DMS53 (cell line): ENCODE measurements at regions not wholly inside any gene's neighbourhood (a gene's known extent, or its start where the extent isn't known, plus 50 kb on each side); places are given as distances from the start of the nearest gene placed in this dataset.

Experiments
- DNase-seq: peaks from one replicate; lab custom pipeline; 2025; lab: John Stamatoyannopoulos, UW

GRCh38 chr1:221878134-221878533 lies 136.2 kb upstream of the DUSP10 start:
- DNase-seq = no peak

DNA sequence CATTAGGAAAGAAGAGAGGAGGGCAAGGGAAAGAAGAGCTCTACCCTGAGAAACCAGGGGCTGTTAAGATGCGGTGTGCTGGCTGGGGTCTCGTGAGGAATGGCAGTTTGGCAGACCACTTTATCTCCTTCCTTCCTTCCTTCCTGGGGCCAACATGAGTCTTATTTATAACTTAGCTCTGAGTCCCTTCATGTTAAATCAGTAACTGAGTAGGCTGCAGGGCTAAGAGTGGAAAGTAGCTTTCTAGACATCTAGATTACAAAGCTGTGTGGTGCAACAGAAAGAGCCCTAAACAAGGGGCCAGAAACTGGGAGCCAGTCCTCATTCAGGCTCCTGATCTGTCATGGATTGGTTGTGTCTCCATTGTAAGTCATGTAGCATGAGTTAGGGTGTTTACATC lies 135.4 kb upstream of the DUSP10 start:
- DNase-seq = no peak

- DNase-seq = no peak
Measured at GRCh38 chr1:221875004-221875330, 133.1 kb upstream of the DUSP10 start.

- DNase-seq = no peak
Measured at GRCh38 chr1:221874285-221875003, 132.6 kb upstream of the DUSP10 start.

- no peak for DNase-seq
Measured at GRCh38 chr1:221873673-221874072, 131.8 kb upstream of the DUSP10 start.

DNA sequence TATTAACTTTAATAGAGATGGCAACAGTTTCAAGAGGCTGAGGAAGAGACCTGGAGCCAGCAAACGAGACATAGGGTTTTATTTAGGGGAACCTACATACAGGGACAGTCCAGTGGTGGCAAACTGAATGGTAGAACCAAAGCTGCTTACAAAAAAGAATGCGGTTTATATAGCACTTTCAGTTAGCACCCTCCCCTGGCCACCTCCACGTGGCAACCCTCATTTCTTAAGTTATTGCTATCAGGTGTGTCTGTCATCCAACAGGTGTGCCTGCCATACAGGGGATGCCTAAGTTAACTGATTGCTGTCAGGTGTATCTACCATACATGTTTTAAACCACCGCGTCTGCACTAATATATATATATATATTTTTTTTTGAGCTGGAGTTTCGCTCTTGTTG lies 129.2 kb upstream of the DUSP10 start:
- DNase-seq = no peak

DNA sequence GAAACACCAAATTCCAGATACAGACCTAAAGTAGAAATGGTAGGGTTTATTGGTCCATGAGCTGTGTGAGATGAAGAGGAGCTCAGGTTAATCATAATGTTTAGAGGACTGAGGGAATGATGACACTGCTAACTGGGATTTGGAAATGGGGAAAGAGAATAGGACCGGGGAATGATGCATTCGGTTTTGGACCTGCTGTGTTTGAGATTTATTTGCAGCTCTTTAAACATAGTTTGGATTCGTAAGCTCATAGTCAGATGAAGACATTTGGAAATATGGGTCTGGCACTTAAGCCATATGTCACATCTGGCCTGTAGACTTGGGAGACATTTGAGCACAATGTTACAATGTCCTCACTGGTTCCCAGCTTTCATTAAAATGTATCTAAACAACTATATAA lies 127.9 kb upstream of the DUSP10 start:
- DNase-seq = no peak

GRCh38 chr1:221868593-221869303 lies 126.9 kb upstream of the DUSP10 start:
- peak; percentile 86 for DNase-seq

DNA sequence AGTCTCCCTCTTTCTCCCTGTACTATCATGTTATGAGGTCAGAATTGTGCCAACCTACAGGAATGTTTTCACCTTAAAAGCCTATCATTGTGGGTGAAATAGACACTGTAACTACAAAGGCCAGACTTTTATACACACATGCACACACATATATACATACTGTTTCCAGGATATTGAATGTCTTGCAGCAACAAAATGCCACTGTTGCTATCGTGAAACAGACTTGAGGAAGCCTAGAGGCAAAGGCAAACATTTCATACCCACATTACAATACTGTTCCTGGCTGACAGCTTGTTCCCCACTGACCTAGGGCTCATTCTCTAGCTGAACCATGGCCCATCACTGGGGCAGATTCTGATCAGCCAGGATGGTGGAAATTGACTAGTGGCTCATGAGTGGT lies 125.1 kb upstream of the DUSP10 start:
- DNase-seq = peak; percentile 44

- no peak for DNase-seq
Measured at GRCh38 chr1:221865808-221866207, 123.9 kb upstream of the DUSP10 start.

DNA sequence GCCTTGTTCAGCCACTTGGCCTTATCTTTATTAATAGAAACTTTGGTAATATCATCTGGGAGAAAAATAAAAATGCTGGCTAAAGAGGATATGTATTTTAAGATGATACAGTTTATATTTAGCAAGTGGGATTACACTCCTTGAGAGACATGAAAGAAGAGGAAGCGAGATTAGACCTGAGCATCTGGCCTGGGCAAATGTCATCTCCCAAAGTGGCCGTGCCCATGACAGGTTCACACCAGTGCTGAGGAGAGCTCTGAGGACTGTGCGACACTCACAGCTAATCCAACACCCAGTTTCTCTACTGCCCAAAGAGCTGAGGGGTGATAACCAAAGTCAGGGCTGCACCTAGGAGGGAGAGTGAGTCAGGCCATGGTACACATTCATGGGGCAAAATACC lies 121.7 kb upstream of the DUSP10 start:
- DNase-seq = no peak

- no peak for DNase-seq
Measured at GRCh38 chr1:221862971-221863370, 121.1 kb upstream of the DUSP10 start.

DNA sequence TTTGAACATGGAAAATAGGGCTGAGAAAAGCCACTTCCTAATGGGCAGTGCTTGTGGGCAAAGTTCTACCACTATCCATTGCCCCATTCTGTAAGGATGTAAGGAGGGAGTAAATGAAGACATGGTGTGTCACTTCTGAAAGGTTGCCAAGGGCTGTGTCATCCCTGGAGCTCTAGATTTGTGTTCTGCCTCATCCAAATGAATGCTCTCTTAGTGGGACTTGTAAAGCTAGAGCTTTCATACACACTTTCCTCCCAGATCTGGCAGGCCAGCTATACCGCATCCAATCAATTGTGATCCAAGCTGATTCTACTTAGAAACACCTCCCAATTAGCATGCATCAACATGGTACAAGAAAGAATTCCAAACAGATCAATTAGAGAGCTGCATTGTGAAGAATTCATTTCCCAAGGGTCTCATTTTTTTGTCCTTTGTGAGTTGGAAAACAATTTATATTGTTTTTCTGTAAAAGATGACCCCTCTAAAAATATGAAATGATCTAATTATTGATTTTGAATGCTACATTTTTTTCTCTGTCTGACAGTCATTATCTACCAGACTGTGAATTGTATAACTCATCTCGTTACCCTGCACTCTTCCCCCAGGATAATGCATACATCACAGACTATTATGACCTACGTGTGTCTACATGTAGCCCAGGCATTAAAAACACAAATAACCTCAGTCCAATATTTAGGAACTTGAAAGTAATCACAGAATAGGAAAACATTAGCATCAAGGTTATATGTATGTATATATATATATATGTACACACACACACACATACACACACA lies 117.1 kb upstream of the DUSP10 start:
- DNase-seq = no peak

DNA sequence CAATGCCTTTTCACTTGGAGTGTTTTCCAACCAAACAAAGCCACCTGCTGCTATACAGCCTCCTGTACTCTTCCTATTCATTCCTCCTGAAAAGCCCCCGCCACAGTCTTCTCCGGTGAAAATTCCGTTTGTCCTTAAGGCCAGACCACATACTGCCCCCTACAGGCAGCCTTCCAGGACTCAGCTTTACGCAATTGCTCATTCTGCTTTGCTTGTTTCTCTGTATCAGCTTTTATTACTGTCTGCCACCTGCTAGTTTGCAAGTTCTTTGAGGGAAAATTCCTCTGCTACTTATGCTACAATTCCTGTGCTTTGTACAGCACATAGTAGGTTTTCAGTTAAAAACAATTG lies 115.2 kb upstream of the DUSP10 start:
- DNase-seq = peak; percentile 68

GRCh38 chr1:221856228-221857093 lies 114.6 kb upstream of the DUSP10 start:
- DNase-seq = peak; percentile 72

GRCh38 chr1:221855156-221855555 lies 113.3 kb upstream of the DUSP10 start:
- DNase-seq = no peak

- DNase-seq = no peak
Measured at GRCh38 chr1:221851336-221851735, 109.4 kb upstream of the DUSP10 start.

- no peak for DNase-seq
Measured at GRCh38 chr1:221850470-221851187, 108.7 kb upstream of the DUSP10 start.

DNA sequence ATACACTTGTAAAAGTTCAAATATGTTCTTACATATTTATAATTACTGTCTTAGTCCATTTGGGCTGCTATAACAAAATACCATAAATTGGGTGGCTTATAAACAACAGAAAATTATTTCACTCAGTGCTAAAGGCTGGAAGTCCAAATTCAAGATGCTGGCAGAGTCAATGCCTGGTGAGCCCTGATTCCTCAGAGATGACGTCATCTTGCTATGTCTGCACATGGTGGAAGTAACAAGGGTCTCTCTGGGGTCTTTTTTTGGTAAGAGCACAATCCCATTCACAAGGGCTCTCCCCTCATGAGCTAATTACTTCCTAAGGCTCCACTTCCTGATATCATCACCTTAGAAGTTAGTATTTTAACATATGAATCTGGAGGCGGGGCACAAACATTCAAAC lies 108.0 kb upstream of the DUSP10 start:
- no peak for DNase-seq

DNA sequence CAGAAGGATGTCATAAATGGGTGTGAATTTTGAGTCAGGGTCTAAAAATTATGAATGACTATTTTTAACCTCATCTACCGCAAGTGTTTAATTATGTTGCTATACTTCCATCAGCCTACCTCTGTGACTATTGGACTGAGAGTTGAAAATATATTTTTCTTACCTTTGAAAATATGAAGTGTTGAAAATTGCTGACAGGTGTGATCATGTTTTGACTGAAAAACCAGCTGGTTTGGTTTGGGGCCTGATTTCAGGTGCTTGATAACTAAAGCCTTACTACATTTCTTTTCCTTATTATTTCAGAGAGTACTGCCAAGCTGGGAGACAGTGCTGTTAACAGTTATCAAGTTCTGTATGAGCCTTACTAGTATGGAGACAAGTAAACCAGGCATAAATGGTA lies 107.2 kb upstream of the DUSP10 start:
- DNase-seq = no peak

DNA sequence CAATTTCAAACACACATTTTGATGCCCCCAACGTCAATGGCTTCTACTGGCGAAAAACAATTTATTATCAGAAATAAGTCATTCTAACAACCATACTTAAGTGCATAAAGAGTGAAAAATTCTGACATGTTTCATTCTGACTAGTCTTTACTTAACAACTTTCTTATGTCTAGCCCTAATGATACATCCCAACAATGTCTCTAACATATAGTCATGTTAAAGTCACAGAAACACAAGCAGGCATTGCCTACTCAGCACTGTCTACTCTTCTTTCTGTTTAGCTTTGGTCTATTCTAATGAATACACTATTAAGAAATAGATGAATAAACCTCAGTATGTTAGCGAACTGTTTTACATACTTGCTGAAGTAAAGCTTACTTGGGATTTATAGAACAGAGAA lies 105.8 kb upstream of the DUSP10 start:
- DNase-seq = no peak
